ENCODE measurements at regions not wholly inside any gene's neighbourhood (a gene's known extent, or its start where the extent isn't known, plus 50 kb on each side); places are given as distances from the start of the nearest gene placed in this dataset.

GRCh38 chr5:118220556-118221195, 767.7 kb downstream of the DTWD2 start:
- ChIA-PET CTCF (no interaction called here), RAD21 (ENCODE audit: unreplicated experiment) (no interaction called here), SMC1A (ENCODE audit: uncharacterized antibody, unreplicated experiment) (no interaction called here), POLR2A (no interaction called here)
- Histone ChIP-seq H4K20me1 (ENCODE audit: control insufficient read depth, insufficient read depth) (no peaks in the 10 kb centered on the region), H3K27ac (ENCODE audit: control insufficient read depth, insufficient read depth) (no peak overlapping the region), H3K36me3 (ENCODE audit: control insufficient read depth in 2 of 2, insufficient read depth in 2 of 2, low read length in 1 of 2) (no peaks in the 10 kb centered on the region), H3K79me2 (ENCODE audit: control insufficient read depth, insufficient read depth, low read length) (no peaks in the 10 kb centered on the region), H3K9me3 (replicated peaks; ENCODE audit: control insufficient read depth, insufficient read depth, low read length) (no peaks in the 10 kb centered on the region), H3K4me3 (no peak overlapping the region), H3K27me3 (replicated peaks in 1 of 2; ENCODE audit: control insufficient read depth in 2 of 2, insufficient read depth in 2 of 2, low read length in 1 of 2) (no peaks in the 10 kb centered on the region), H3K4me2 (ENCODE audit: control insufficient read depth, insufficient read depth) (no peak overlapping the region), H3K9ac (ENCODE audit: control insufficient read depth, insufficient read depth, low read length) (no peak overlapping the region), H3K4me1 (ENCODE audit: control insufficient read depth, insufficient read depth, low read length) (no peaks in the 10 kb centered on the region), H2AFZ (ENCODE audit: control insufficient read depth, low read depth, low read length) (no peak overlapping the region)
- intact Hi-C loops (cut with micrococcal nuclease; ENCODE audit: unreplicated experiment) (no loop called here), in situ Hi-C loops (cut with MboI) (no loop called here)
- ATAC-seq (no peak), FAIRE-seq (no peak), DNase-seq (ENCODE audit: low read depth, low spot score) (no peak)
- 2% methylated on average over 2 of the region's 2 CpGs for WGBS (ENCODE audit: insufficient coverage, insufficient replicate concordance, low lambda C conversion rate, missing lambda C conversion rate)
- no TSS peak for BruUV-seq (replicated peaks)
- TF ChIP-seq IKZF1 (conservative IDR thresholded peaks at IDR 0.05) (no peak), CREM (IDR thresholded peaks at IDR 0.05; ENCODE audit: low read depth) (no peak), NBN (IDR thresholded peaks at IDR 0.05) (no peak), RUNX3 (IDR thresholded peaks at IDR 0.05; ENCODE audit: low read length) (no peak), ZNF24 (IDR thresholded peaks at IDR 0.05) (no peak), RBBP5 (conservative IDR thresholded peaks at IDR 0.05) (no peak), MEF2A (IDR thresholded peaks at IDR 0.05; ENCODE audit: insufficient read depth, low read depth, low read length) (no peak), JUNB (IDR thresholded peaks at IDR 0.05) (no peak), RAD21 (IDR thresholded peaks at IDR 0.05; ENCODE audit: insufficient read depth, low read depth, low read length) (no peak), SKIL (IDR thresholded peaks at IDR 0.05; ENCODE audit: low read depth, poor library complexity, severe bottlenecking) (no peak), EGR1 (IDR thresholded peaks at IDR 0.05; ENCODE audit: borderline replicate concordance in 1 of 2, low read depth in 2 of 2, low read length in 2 of 2) (no peak), E2F4 (IDR thresholded peaks at IDR 0.05; ENCODE audit: low read depth, low read length) (no peak), TCF3 (IDR thresholded peaks at IDR 0.05; ENCODE audit: borderline replicate concordance, insufficient read depth, low read depth, low read length) (no peak), BMI1 (IDR thresholded peaks at IDR 0.05; ENCODE audit: borderline replicate concordance) (no peak), HSF1 (IDR thresholded peaks at IDR 0.05; ENCODE audit: low read depth, low read length) (no peak), ZNF217 (IDR thresholded peaks at IDR 0.05) (no peak), BCL11A (IDR thresholded peaks at IDR 0.05; ENCODE audit: low read depth, low read length) (no peak)
- TF ChIP-seq, protein P1, sequence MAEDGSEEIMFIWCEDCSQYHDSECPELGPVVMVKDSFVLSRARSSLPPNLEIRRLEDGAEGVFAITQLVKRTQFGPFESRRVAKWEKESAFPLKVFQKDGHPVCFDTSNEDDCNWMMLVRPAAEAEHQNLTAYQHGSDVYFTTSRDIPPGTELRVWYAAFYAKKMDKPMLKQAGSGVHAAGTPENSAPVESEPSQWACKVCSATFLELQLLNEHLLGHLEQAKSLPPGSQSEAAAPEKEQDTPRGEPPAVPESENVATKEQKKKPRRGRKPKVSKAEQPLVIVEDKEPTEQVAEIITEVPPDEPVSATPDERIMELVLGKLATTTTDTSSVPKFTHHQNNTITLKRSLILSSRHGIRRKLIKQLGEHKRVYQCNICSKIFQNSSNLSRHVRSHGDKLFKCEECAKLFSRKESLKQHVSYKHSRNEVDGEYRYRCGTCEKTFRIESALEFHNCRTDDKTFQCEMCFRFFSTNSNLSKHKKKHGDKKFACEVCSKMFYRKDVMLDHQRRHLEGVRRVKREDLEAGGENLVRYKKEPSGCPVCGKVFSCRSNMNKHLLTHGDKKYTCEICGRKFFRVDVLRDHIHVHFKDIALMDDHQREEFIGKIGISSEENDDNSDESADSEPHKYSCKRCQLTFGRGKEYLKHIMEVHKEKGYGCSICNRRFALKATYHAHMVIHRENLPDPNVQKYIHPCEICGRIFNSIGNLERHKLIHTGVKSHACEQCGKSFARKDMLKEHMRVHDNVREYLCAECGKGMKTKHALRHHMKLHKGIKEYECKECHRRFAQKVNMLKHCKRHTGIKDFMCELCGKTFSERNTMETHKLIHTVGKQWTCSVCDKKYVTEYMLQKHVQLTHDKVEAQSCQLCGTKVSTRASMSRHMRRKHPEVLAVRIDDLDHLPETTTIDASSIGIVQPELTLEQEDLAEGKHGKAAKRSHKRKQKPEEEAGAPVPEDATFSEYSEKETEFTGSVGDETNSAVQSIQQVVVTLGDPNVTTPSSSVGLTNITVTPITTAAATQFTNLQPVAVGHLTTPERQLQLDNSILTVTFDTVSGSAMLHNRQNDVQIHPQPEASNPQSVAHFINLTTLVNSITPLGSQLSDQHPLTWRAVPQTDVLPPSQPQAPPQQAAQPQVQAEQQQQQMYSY (CRISPR knock-in tag; IDR thresholded peaks at IDR 0.05) = no peak

Measured in GM12878 (cell line).